NCI-H187 (cell line): ENCODE measurements at regions not wholly inside any gene's neighbourhood (a gene's known extent, or its start where the extent isn't known, plus 50 kb on each side); places are given as distances from the start of the nearest gene placed in this dataset.

Source experiments
- DNase-seq, 2 experiments: peaks; one replicate each; lab custom pipeline; 2025; lab: John Stamatoyannopoulos, UW

- DNase-seq = no peak
These were observed 732.4 kb downstream of the IPMK start for GRCh38 chr10:57535306-57535705.

- no peak for DNase-seq
These were observed 754.1 kb downstream of the IPMK start for GRCh38 chr10:57513637-57514036.

- DNase-seq = no peak
These were observed 759.9 kb downstream of the IPMK start for GRCh38 chr10:57507788-57508187.

GRCh38 chr10:57506414-57507094, 761.1 kb downstream of the IPMK start:
- DNase-seq = no peak

- DNase-seq = no peak
These were observed 773.2 kb downstream of the IPMK start for GRCh38 chr10:57494486-57494885.

GRCh38 chr10:57482259-57482658, 785.4 kb downstream of the IPMK start:
- no peak for DNase-seq

GRCh38 chr10:57472823-57473619, 794.7 kb downstream of the IPMK start:
- no peak for DNase-seq

GRCh38 chr10:57468894-57469432, 798.7 kb downstream of the IPMK start:
- DNase-seq = no peak

- DNase-seq = no peak
These were observed 802.5 kb downstream of the IPMK start for GRCh38 chr10:57465155-57465554.

- DNase-seq = no peak
These were observed 807.2 kb downstream of the IPMK start for GRCh38 chr10:57460540-57460939.

GRCh38 chr10:57457972-57458512, 809.7 kb downstream of the IPMK start:
- no peak for DNase-seq

GRCh38 chr10:57430376-57430775, 837.3 kb downstream of the IPMK start:
- DNase-seq = no peak

- no peak for DNase-seq
These were observed 846.8 kb downstream of the IPMK start for GRCh38 chr10:57420881-57421280.

GRCh38 chr10:57418476-57418875, 849.2 kb downstream of the IPMK start:
- no peak for DNase-seq

- DNase-seq = no peak
These were observed 871.8 kb downstream of the IPMK start for GRCh38 chr10:57395923-57396322.

- DNase-seq = no peak
These were observed 900.3 kb downstream of the IPMK start for GRCh38 chr10:57367412-57367811.

GRCh38 chr10:57362811-57363210, 904.9 kb downstream of the IPMK start:
- no peak for DNase-seq

- DNase-seq = no peak
These were observed 914.2 kb downstream of the IPMK start for GRCh38 chr10:57353403-57354003.

- DNase-seq = no peak
These were observed 916.6 kb downstream of the IPMK start for GRCh38 chr10:57351076-57351475.

- no peak for DNase-seq
These were observed 926.4 kb downstream of the IPMK start for GRCh38 chr10:57341294-57341693.

- DNase-seq = no peak
These were observed 928.7 kb downstream of the IPMK start for GRCh38 chr10:57338823-57339558.

GRCh38 chr10:57336865-57337264, 930.8 kb downstream of the IPMK start:
- DNase-seq = no peak
